ENCODE measurements at regions not wholly inside any gene's neighbourhood (a gene's known extent, or its start where the extent isn't known, plus 50 kb on each side); places are given as distances from the start of the nearest gene placed in this dataset.

DNA sequence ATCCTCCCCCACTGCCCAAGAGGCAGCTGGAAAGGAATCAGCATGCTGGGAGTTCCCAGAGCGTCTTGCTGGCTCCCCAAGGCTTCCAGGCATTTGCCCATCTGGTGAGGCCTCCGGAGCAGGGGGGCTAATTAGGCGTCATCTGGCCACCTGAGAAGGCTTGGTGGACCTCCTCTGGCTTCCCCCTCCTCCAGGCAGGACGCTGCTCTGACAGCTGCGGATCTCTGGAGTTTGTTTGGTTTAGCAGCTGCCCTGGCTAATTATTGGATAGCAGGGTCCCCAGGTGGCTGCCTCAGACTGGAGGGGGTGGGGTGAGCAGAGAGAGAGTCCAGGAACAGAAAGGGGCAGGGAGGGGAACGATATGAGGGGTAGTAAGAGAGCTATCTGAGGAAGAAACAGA, 425.2 kb upstream of the MEX3C start:
- TF ChIP-seq CTCF (IDR thresholded peaks at IDR 0.05) (no peak), EP300 (IDR thresholded peaks at IDR 0.05) (no peak), POLR2A (IDR thresholded peaks at IDR 0.05) (no peak), POLR2AphosphoS5 (IDR thresholded peaks at IDR 0.05) (no peak)

Data from stomach (tissue), 4 donors.